Osteoblast (primary cell): ENCODE measurements at regions not wholly inside any gene's neighbourhood (a gene's known extent, or its start where the extent isn't known, plus 50 kb on each side); places are given as distances from the start of the nearest gene placed in this dataset.
"Not testable (repeated sequence)": the region's sequence is repeated elsewhere in the genome, so short reads cannot be mapped to it uniquely, and the experiment has no call there.

Experiments
- DNase-seq: peaks from one replicate; pipeline ENCODE4 v3.0.0; 2011; ENCODE audit warnings: low spot score, mixed read lengths; ENCODE audit not compliant: insufficient read length; ENCODE audit errors: missing footprints
- H2AFZ ChIP-seq: 2 replicates; pipeline ENCODE4 v1.6.0; 2011; ENCODE audit warnings: mild to moderate bottlenecking, low read length
- H3K27ac ChIP-seq: 2 replicates; pipeline ENCODE4 v1.5.1; 2011; ENCODE audit warnings: mild to moderate bottlenecking, low read depth, low read length, moderate library complexity
- H3K27me3 ChIP-seq: 2 replicates; pipeline ENCODE4 v1.6.0; 2012; ENCODE audit warnings: mild to moderate bottlenecking, control low read depth, inconsistent platforms, low read length, moderate library complexity; ENCODE audit not compliant: insufficient read depth
- H3K36me3 ChIP-seq: 2 replicates; pipeline ENCODE4 v1.5.1; 2011; ENCODE audit warnings: mild to moderate bottlenecking, low read length, control low read depth, moderate library complexity; ENCODE audit not compliant: insufficient read depth
- H3K4me1 ChIP-seq: 2 replicates; pipeline ENCODE4 v1.5.1; 2011; ENCODE audit warnings: mild to moderate bottlenecking, low read length, control low read depth, moderate library complexity; ENCODE audit not compliant: insufficient read depth
- H3K4me2 ChIP-seq: 2 replicates; pipeline ENCODE4 v1.6.0; 2011; ENCODE audit warnings: mild to moderate bottlenecking, low read length; ENCODE audit not compliant: insufficient read depth
- H3K4me3 ChIP-seq: fragments of 200-600 bp; sonication (generic); 3 replicates; pipeline ENCODE4 v1.5.1; 2012; ENCODE audit warnings: mild to moderate bottlenecking, low read length, inconsistent platforms; ENCODE audit not compliant: insufficient read depth
- H3K79me2 ChIP-seq: 2 replicates; pipeline ENCODE4 v1.6.0; 2012; ENCODE audit warnings: mild to moderate bottlenecking, low read length, control low read depth, inconsistent platforms; ENCODE audit not compliant: insufficient read depth
- H3K9me3 ChIP-seq: 2 replicates; pipeline ENCODE4 v1.5.1; 2011; ENCODE audit warnings: low read depth, low read length, control low read depth
- H4K20me1 ChIP-seq: 2 replicates; pipeline ENCODE4 v1.6.0; 2012; ENCODE audit warnings: mild to moderate bottlenecking, low read length, control low read depth; ENCODE audit not compliant: insufficient read depth
- CTCF ChIP-seq: IDR thresholded peaks from 2 replicates; pipeline ENCODE4 v1.5.1; 2011; ENCODE audit warnings: mild to moderate bottlenecking, low read depth, low read length, moderate library complexity; ENCODE audit errors: extremely low read depth

GRCh38 chr5:118578093-118578492, 410.3 kb downstream of the DTWD2 start:
- Histone ChIP-seq H3K4me1 (no peaks in the 10 kb centered on the region), H3K79me2 (no peaks in the 10 kb centered on the region), H3K4me3 (no peak overlapping the region), H3K27ac (no peak overlapping the region), H3K4me2 (no peak overlapping the region), H4K20me1 (no peaks in the 10 kb centered on the region), H3K36me3 (no peaks in the 10 kb centered on the region), H3K27me3 (no peaks in the 10 kb centered on the region), H2AFZ (no peak overlapping the region), H3K9me3 (no peaks in the 10 kb centered on the region)
- TF ChIP-seq CTCF, result no peak
- DNase-seq, result no peak

GRCh38 chr5:118577621-118578020, 410.7 kb downstream of the DTWD2 start:
- H3K79me2 ChIP-seq, result no peaks in the 10 kb centered on the region
- H3K27me3 ChIP-seq, result no peaks in the 10 kb centered on the region
- H3K27ac ChIP-seq, result no peak overlapping the region
- no peak overlapping the region for H3K4me2 ChIP-seq
- H2AFZ ChIP-seq, result no peak overlapping the region
- no peaks in the 10 kb centered on the region for H3K36me3 ChIP-seq
- H4K20me1 ChIP-seq, result no peaks in the 10 kb centered on the region
- H3K4me1 ChIP-seq, result no peaks in the 10 kb centered on the region
- DNase-seq, result no peak
- no peak overlapping the region for H3K4me3 ChIP-seq
- no peaks in the 10 kb centered on the region for H3K9me3 ChIP-seq
- no peak for TF ChIP-seq CTCF

- H3K27ac ChIP-seq, H3K4me1 ChIP-seq, DNase-seq, H2AFZ ChIP-seq, H3K9me3 ChIP-seq, H3K79me2 ChIP-seq, H4K20me1 ChIP-seq, H3K4me2 ChIP-seq, H3K27me3 ChIP-seq, H3K36me3 ChIP-seq, H3K4me3 ChIP-seq: not testable (repeated sequence)
These were observed 418.1 kb downstream of the DTWD2 start for GRCh38 chr5:118570276-118570675.

- H3K4me3 ChIP-seq, H3K27me3 ChIP-seq, H3K9me3 ChIP-seq, H3K36me3 ChIP-seq, H3K4me2 ChIP-seq, H3K4me1 ChIP-seq, H3K79me2 ChIP-seq, H2AFZ ChIP-seq, H3K27ac ChIP-seq, DNase-seq, H4K20me1 ChIP-seq: not testable (repeated sequence)
These were observed 418.8 kb downstream of the DTWD2 start for GRCh38 chr5:118569596-118569995.

- DNase-seq, result no peak
- Histone ChIP-seq H3K4me3 (no peak overlapping the region), H3K4me1 (no peaks in the 10 kb centered on the region), H3K27me3 (no peaks in the 10 kb centered on the region), H3K4me2 (no peak overlapping the region), H3K79me2 (no peaks in the 10 kb centered on the region), H3K36me3 (no peaks in the 10 kb centered on the region), H2AFZ (no peak overlapping the region), H4K20me1 (no peaks in the 10 kb centered on the region), H3K27ac (no peak overlapping the region), H3K9me3 (no peaks in the 10 kb centered on the region)
- no peak for TF ChIP-seq CTCF
These were observed 422.9 kb downstream of the DTWD2 start for GRCh38 chr5:118565335-118565971.
